ENCODE measurements at regions not wholly inside any gene's neighbourhood (a gene's known extent, or its start where the extent isn't known, plus 50 kb on each side); places are given as distances from the start of the nearest gene placed in this dataset.

GRCh38 chrX:13440176-13440575 lies 120.3 kb upstream of the ATXN3L start:
- TF ChIP-seq, protein P1, sequence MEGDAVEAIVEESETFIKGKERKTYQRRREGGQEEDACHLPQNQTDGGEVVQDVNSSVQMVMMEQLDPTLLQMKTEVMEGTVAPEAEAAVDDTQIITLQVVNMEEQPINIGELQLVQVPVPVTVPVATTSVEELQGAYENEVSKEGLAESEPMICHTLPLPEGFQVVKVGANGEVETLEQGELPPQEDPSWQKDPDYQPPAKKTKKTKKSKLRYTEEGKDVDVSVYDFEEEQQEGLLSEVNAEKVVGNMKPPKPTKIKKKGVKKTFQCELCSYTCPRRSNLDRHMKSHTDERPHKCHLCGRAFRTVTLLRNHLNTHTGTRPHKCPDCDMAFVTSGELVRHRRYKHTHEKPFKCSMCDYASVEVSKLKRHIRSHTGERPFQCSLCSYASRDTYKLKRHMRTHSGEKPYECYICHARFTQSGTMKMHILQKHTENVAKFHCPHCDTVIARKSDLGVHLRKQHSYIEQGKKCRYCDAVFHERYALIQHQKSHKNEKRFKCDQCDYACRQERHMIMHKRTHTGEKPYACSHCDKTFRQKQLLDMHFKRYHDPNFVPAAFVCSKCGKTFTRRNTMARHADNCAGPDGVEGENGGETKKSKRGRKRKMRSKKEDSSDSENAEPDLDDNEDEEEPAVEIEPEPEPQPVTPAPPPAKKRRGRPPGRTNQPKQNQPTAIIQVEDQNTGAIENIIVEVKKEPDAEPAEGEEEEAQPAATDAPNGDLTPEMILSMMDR (IDR thresholded peaks at IDR 0.05; ENCODE audit: low read depth, low read length, poor library complexity, severe bottlenecking), result no peak
- no peak for TF ChIP-seq EZH2phosphoT487 (IDR thresholded peaks at IDR 0.05; ENCODE audit: borderline replicate concordance, low read length)
